Neural progenitor cell (in vitro differentiated cells): ENCODE measurements at regions not wholly inside any gene's neighbourhood (a gene's known extent, or its start where the extent isn't known, plus 50 kb on each side); places are given as distances from the start of the nearest gene placed in this dataset.

Experiments used
- DNase-seq: peaks from one replicate; pipeline ENCODE4 v3.0.0-alpha.2; 2016; ENCODE audit warnings: low spot score
- H2AFZ ChIP-seq: fragments of 200-600 bp; sonication (generic); replicated peaks from 2 replicates; pipeline ENCODE4 v1.6.1; 2016; ENCODE audit warnings: antibody characterized with exemption
- H3F3A ChIP-seq: fragments of 200-600 bp; sonication (generic); 2 replicates; pipeline ENCODE4 v1.6.1; 2016; ENCODE audit warnings: antibody characterized with exemption, low read depth
- H3K27ac ChIP-seq: fragments of 200-600 bp; sonication (generic); 2 replicates; pipeline ENCODE4 v1.5.1; 2016; ENCODE audit warnings: mild to moderate bottlenecking
- H3K27me3 ChIP-seq: fragments of 200-600 bp; sonication (generic); 2 replicates; pipeline ENCODE4 v1.6.1; 2016; ENCODE audit warnings: mild to moderate bottlenecking, moderate library complexity
- H3K36me3 ChIP-seq: fragments of 200-600 bp; sonication (generic); 2 replicates; pipeline ENCODE4 v1.5.1; 2016
- H3K4me1 ChIP-seq: fragments of 200-600 bp; sonication (generic); 2 replicates; pipeline ENCODE4 v1.6.1; 2016; ENCODE audit warnings: mixed run types
- H3K4me2 ChIP-seq: fragments of 200-600 bp; sonication (generic); 2 replicates; pipeline ENCODE4 v1.6.1; 2016
- H3K4me3 ChIP-seq: fragments of 200-600 bp; sonication (generic); 2 replicates; pipeline ENCODE4 v1.5.1; 2016
- H3K79me2 ChIP-seq: fragments of 200-600 bp; sonication (generic); 2 replicates; pipeline ENCODE4 v1.6.1; 2016; ENCODE audit warnings: low read depth
- H3K9ac ChIP-seq: fragments of 200-600 bp; sonication (generic); 2 replicates; pipeline ENCODE4 v1.6.1; 2016
- H3K9me3 ChIP-seq: fragments of 200-600 bp; sonication (generic); 2 replicates; pipeline ENCODE4 v1.5.1; 2016; ENCODE audit warnings: low read depth
- H4K20me1 ChIP-seq: fragments of 200-600 bp; sonication (generic); 2 replicates; pipeline ENCODE4 v1.6.1; 2016; ENCODE audit warnings: low read depth
- H3K27ac Mint-ChIP-seq: 3 replicates; pipeline ENCODE4 v1.8.0; 2021; ENCODE audit warnings: mixed read lengths
- H3K27me3 Mint-ChIP-seq: 2 replicates; pipeline ENCODE4 v1.8.0; 2022; ENCODE audit warnings: low read depth, mild to moderate bottlenecking, inconsistent platforms, moderate library complexity, mixed read lengths; ENCODE audit not compliant: insufficient read depth
- H3K36me3 Mint-ChIP-seq: 3 replicates; pipeline ENCODE4 v1.8.0; 2021; ENCODE audit warnings: mixed read lengths
- H3K4me1 Mint-ChIP-seq: 3 replicates; pipeline ENCODE4 v1.8.0; 2021; ENCODE audit warnings: mixed read lengths
- H3K4me3 Mint-ChIP-seq: 3 replicates; pipeline ENCODE4 v1.8.0; 2021; ENCODE audit warnings: mild to moderate bottlenecking, moderate library complexity, mixed read lengths
- H3K9me3 Mint-ChIP-seq: 3 replicates; pipeline ENCODE4 v1.8.0; 2020; ENCODE audit warnings: mixed read lengths
- EZH2 ChIP-seq: fragments of 200-600 bp; sonication (generic); IDR thresholded peaks from 2 replicates; pipeline ENCODE4 v1.6.1; 2017; ENCODE audit warnings: antibody characterized with exemption, mild to moderate bottlenecking, moderate library complexity
- EZH2phosphoT487 ChIP-seq: fragments of 200-600 bp; sonication (generic); IDR thresholded peaks from 2 replicates; pipeline ENCODE4 v1.6.1; 2017; ENCODE audit warnings: antibody characterized with exemption
- TF ChIP-seq, protein P1 (sequence below): fragments of 200-600 bp; sonication (generic); IDR thresholded peaks from 2 replicates; pipeline ENCODE4 v1.5.1; 2017; ENCODE audit warnings: antibody characterized with exemption, mild to moderate bottlenecking

DNA sequence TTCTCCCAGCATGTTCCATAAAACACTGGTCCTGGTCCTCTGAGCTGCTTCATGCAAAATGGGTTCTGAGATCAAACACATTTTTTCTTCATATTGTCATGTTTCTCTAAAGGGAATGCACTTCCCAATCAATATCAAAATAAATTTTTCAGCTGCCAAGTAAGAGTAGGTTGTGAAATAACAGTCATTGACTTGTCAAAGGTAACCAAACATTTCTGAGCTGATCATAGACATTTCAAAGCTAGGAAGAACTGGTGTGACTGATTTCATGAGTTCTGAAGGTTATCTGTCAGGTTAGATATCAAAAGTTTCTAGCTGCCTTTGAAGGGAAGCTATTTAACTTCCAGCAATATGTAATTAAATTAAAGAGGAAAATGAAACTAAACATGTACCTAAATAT, 770.9 kb downstream of the TBL1XR1 start:
- no peak overlapping the region for H3K27ac ChIP-seq
- H3K36me3 Mint-ChIP-seq, result no peaks in the 10 kb centered on the region
- TF ChIP-seq EZH2, result no peak
- TF ChIP-seq EZH2phosphoT487, result no peak
- TF ChIP-seq, protein P1, sequence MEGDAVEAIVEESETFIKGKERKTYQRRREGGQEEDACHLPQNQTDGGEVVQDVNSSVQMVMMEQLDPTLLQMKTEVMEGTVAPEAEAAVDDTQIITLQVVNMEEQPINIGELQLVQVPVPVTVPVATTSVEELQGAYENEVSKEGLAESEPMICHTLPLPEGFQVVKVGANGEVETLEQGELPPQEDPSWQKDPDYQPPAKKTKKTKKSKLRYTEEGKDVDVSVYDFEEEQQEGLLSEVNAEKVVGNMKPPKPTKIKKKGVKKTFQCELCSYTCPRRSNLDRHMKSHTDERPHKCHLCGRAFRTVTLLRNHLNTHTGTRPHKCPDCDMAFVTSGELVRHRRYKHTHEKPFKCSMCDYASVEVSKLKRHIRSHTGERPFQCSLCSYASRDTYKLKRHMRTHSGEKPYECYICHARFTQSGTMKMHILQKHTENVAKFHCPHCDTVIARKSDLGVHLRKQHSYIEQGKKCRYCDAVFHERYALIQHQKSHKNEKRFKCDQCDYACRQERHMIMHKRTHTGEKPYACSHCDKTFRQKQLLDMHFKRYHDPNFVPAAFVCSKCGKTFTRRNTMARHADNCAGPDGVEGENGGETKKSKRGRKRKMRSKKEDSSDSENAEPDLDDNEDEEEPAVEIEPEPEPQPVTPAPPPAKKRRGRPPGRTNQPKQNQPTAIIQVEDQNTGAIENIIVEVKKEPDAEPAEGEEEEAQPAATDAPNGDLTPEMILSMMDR, result no peak
- H4K20me1 ChIP-seq, result no peaks in the 10 kb centered on the region
- no peaks in the 10 kb centered on the region for H3K9me3 ChIP-seq
- no peaks in the 10 kb centered on the region for H3K27me3 Mint-ChIP-seq
- H3K36me3 ChIP-seq, result no peaks in the 10 kb centered on the region
- H3K4me3 Mint-ChIP-seq, result no peak overlapping the region
- no peak for DNase-seq
- no peaks in the 10 kb centered on the region for H3F3A ChIP-seq
- no peak overlapping the region for H3K27ac Mint-ChIP-seq
- peaks cover 9% of the 10 kb centered on the region for H3K4me1 Mint-ChIP-seq
- no peaks in the 10 kb centered on the region for H3K4me1 ChIP-seq
- H3K9ac ChIP-seq, result no peak overlapping the region
- H3K79me2 ChIP-seq, result no peaks in the 10 kb centered on the region
- no peak overlapping the region for H2AFZ ChIP-seq
- peaks cover 2% of the 10 kb centered on the region for H3K9me3 Mint-ChIP-seq
- no peaks in the 10 kb centered on the region for H3K27me3 ChIP-seq
- H3K4me2 ChIP-seq, result no peak overlapping the region
- H3K4me3 ChIP-seq, result no peak overlapping the region

DNA sequence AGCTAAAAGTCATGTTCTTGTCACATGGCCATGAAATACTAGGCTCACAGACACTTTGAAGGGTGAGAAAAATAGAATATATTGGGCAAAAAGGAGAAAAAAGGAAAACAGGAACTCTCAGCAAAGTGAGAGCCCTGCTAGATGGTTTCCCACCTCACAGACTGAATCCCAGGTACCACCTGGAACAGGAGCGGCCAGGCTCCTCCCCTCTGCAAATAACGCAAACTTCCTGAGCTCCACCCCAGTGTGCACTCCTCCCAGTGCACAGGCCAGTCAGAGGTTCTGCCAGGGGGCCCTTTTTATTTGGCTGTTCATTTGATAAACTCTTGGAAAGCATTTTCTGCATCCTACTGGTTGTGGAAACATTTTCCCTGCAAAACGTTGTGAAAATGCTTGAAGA, 780.4 kb downstream of the TBL1XR1 start:
- Histone ChIP-seq H3K4me1 (no peaks in the 10 kb centered on the region), H3F3A (no peaks in the 10 kb centered on the region), H3K27me3 (no peaks in the 10 kb centered on the region), H3K4me3 (no peak overlapping the region), H3K4me2 (no peak overlapping the region), H3K36me3 (no peaks in the 10 kb centered on the region), H3K79me2 (no peaks in the 10 kb centered on the region), H4K20me1 (no peaks in the 10 kb centered on the region), H3K27ac (no peak overlapping the region), H3K9ac (no peak overlapping the region), H3K9me3 (no peaks in the 10 kb centered on the region), H2AFZ (no peak overlapping the region)
- Mint-ChIP-seq H3K36me3 (no peaks in the 10 kb centered on the region), H3K4me3 (no peak overlapping the region), H3K27me3 (peaks cover 3% of the 10 kb centered on the region), H3K9me3 (peaks cover 4% of the 10 kb centered on the region), H3K4me1 (no peaks in the 10 kb centered on the region), H3K27ac (no peak overlapping the region)
- TF ChIP-seq EZH2 (no peak), EZH2phosphoT487 (no peak)
- TF ChIP-seq, protein P1, result no peak
- no peak for DNase-seq

DNA sequence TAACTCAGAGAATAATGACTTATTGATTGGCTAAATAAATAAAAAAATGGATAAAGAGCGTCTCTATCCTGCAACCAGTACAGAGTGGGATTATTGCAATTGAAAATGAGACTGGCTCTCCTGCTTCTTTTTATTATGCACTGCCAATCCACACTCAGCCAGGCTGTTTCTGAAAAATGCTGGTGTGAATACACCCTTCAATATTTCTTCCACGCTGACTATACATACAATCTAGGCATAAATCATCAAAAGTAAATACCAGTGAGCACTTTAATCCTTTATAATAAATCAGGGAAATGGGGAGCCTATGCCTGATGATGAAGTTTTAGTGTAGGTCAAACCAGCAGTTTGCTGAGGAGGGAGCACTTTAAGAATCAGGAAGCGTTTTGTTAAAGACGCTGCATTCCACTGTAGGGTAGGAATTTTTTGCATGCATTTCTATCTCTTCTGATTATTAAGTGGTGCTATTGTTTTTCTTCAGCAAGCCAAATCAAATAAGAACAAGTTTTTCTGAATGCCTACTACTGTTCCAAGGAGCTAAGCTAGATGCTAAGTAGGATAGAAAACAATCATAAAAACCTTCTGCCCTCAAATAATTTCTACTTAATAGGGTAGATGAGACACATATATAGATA, 781.5 kb downstream of the TBL1XR1 start:
- no peaks in the 10 kb centered on the region for H3K4me1 Mint-ChIP-seq
- H3K27ac Mint-ChIP-seq, result no peak overlapping the region
- TF ChIP-seq EZH2, result no peak
- TF ChIP-seq, protein P1, result no peak
- no peak for TF ChIP-seq EZH2phosphoT487

More for the DNA sequence above, 781.5 kb downstream of the TBL1XR1 start:
- Mint-ChIP-seq H3K27me3 (peaks cover 3% of the 10 kb centered on the region), H3K4me3 (no peak overlapping the region), H3K9me3 (peaks cover 4% of the 10 kb centered on the region), H3K36me3 (no peaks in the 10 kb centered on the region)
- Histone ChIP-seq H3K4me1 (no peaks in the 10 kb centered on the region), H3K4me3 (no peak overlapping the region), H3K36me3 (no peaks in the 10 kb centered on the region), H3K9me3 (no peaks in the 10 kb centered on the region), H3K27me3 (no peaks in the 10 kb centered on the region), H3K79me2 (no peaks in the 10 kb centered on the region), H4K20me1 (no peaks in the 10 kb centered on the region), H3K9ac (no peak overlapping the region), H3F3A (no peaks in the 10 kb centered on the region), H3K4me2 (no peak overlapping the region), H3K27ac (no peak overlapping the region), H2AFZ (no peak overlapping the region)
- DNase-seq, result no peak
